GM23338 (cell line): ENCODE measurements at regions not wholly inside any gene's neighbourhood (a gene's known extent, or its start where the extent isn't known, plus 50 kb on each side); places are given as distances from the start of the nearest gene placed in this dataset.

Experiments used
- CREB1 ChIP-seq: fragments of 250-450 bp; sonication (Bioruptor Pico); IDR thresholded peaks from 2 replicates; pipeline ENCODE4 v1.5.0; 2020; ENCODE audit warnings: low read depth, mild to moderate bottlenecking, moderate library complexity
- EZH2 ChIP-seq: fragments of 200-600 bp; sonication (generic); IDR thresholded peaks from one replicate; pipeline ENCODE4 v1.8.0; 2017; ENCODE audit warnings: antibody characterized with exemption, mild to moderate bottlenecking, low read depth; ENCODE audit not compliant: unreplicated experiment
- EZH2phosphoT487 ChIP-seq: fragments of 200-600 bp; sonication (generic); IDR thresholded peaks from one replicate; pipeline ENCODE4 v1.8.1; 2018; ENCODE audit warnings: antibody characterized with exemption; ENCODE audit not compliant: unreplicated experiment
- JUNB ChIP-seq: IDR thresholded peaks from one replicate; pipeline ENCODE4 v1.6.1; 2016; ENCODE audit warnings: antibody characterized with exemption; ENCODE audit not compliant: unreplicated experiment
- NANOG ChIP-seq: IDR thresholded peaks from 2 replicates; pipeline ENCODE4 v1.6.1; 2016; ENCODE audit warnings: antibody characterized with exemption, borderline replicate concordance
- POLR2AphosphoS5 ChIP-seq: IDR thresholded peaks from 2 replicates; pipeline ENCODE4 v1.6.1; 2016; ENCODE audit warnings: antibody characterized with exemption, low read depth
- STAT1 ChIP-seq: IDR thresholded peaks from one replicate; pipeline ENCODE4 v1.6.1; 2016; ENCODE audit warnings: antibody characterized with exemption; ENCODE audit not compliant: unreplicated experiment
- ZNF331 ChIP-seq: fragments of 250-450 bp; sonication (Bioruptor Pico); IDR thresholded peaks from 2 replicates; pipeline ENCODE4 v1.5.0; 2020; ENCODE audit warnings: low read depth, mild to moderate bottlenecking, moderate library complexity
- TF ChIP-seq, protein P1 (sequence below): fragments of 250-450 bp; sonication (Bioruptor Pico); IDR thresholded peaks from 2 replicates; pipeline ENCODE4 v1.5.0; 2020; ENCODE audit warnings: mild to moderate bottlenecking, moderate library complexity
- TF ChIP-seq, protein P2 (sequence below), 2 experiments: fragments of 200-600 bp in 1 of 2; sonication (generic) in 1 of 2; conservative IDR thresholded peaks; 2 replicates each; pipeline versions ENCODE4 v1.5.1 to v1.6.1; 2016 to 2017; ENCODE audit warnings: antibody characterized with exemption in 2 of 2, low read depth in 2 of 2, mild to moderate bottlenecking in 2 of 2, moderate library complexity in 1 of 2
- TF ChIP-seq, protein P3 (sequence below): IDR thresholded peaks from one replicate; pipeline ENCODE4 v1.6.1; 2018; ENCODE audit warnings: antibody characterized with exemption; ENCODE audit not compliant: unreplicated experiment

DNA sequence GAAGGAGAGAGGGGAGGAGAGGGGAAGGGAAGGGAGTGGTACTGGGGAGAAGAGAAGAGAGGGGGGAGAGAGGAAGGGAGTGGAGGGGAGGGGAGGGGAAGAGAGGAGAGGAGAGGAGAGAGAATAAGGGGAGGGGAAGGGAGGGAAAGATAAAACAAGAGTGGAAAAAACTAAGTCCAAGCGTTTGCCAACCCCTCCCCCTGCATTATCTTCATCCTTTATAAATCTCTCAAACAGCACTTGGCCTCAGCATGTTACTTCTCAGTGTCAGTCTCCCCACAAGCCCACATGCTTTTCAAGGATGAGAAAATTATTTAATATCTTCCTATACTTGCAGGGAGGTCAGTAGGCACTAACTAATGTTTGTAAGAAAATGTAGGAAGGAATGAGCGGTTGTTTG lies 204.5 kb downstream of the LSM5 start:
- TF ChIP-seq, protein P1, sequence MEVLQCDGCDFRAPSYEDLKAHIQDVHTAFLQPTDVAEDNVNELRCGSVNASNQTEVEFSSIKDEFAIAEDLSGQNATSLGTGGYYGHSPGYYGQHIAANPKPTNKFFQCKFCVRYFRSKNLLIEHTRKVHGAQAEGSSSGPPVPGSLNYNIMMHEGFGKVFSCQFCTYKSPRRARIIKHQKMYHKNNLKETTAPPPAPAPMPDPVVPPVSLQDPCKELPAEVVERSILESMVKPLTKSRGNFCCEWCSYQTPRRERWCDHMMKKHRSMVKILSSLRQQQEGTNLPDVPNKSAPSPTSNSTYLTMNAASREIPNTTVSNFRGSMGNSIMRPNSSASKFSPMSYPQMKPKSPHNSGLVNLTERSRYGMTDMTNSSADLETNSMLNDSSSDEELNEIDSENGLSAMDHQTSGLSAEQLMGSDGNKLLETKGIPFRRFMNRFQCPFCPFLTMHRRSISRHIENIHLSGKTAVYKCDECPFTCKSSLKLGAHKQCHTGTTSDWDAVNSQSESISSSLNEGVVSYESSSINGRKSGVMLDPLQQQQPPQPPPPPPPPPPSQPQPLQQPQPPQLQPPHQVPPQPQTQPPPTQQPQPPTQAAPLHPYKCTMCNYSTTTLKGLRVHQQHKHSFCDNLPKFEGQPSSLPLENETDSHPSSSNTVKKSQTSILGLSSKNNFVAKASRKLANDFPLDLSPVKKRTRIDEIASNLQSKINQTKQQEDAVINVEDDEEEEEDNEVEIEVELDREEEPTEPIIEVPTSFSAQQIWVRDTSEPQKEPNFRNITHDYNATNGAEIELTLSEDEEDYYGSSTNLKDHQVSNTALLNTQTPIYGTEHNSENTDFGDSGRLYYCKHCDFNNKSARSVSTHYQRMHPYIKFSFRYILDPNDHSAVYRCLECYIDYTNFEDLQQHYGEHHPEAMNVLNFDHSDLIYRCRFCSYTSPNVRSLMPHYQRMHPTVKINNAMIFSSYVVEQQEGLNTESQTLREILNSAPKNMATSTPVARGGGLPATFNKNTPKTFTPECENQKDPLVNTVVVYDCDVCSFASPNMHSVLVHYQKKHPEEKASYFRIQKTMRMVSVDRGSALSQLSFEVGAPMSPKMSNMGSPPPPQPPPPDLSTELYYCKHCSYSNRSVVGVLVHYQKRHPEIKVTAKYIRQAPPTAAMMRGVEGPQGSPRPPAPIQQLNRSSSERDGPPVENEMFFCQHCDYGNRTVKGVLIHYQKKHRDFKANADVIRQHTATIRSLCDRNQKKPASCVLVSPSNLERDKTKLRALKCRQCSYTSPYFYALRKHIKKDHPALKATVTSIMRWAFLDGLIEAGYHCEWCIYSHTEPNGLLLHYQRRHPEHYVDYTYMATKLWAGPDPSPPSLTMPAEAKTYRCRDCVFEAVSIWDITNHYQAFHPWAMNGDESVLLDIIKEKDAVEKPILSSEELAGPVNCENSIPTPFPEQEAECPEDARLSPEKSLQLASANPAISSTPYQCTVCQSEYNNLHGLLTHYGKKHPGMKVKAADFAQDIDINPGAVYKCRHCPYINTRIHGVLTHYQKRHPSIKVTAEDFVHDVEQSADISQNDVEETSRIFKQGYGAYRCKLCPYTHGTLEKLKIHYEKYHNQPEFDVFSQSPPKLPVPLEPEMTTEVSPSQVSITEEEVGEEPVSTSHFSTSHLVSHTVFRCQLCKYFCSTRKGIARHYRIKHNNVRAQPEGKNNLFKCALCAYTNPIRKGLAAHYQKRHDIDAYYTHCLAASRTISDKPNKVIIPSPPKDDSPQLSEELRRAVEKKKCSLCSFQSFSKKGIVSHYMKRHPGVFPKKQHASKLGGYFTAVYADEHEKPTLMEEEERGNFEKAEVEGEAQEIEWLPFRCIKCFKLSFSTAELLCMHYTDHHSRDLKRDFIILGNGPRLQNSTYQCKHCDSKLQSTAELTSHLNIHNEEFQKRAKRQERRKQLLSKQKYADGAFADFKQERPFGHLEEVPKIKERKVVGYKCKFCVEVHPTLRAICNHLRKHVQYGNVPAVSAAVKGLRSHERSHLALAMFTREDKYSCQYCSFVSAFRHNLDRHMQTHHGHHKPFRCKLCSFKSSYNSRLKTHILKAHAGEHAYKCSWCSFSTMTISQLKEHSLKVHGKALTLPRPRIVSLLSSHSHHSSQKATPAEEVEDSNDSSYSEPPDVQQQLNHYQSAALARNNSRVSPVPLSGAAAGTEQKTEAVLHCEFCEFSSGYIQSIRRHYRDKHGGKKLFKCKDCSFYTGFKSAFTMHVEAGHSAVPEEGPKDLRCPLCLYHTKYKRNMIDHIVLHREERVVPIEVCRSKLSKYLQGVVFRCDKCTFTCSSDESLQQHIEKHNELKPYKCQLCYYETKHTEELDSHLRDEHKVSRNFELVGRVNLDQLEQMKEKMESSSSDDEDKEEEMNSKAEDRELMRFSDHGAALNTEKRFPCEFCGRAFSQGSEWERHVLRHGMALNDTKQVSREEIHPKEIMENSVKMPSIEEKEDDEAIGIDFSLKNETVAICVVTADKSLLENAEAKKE (CRISPR knock-in tag), result no peak
- TF ChIP-seq, protein P2, sequence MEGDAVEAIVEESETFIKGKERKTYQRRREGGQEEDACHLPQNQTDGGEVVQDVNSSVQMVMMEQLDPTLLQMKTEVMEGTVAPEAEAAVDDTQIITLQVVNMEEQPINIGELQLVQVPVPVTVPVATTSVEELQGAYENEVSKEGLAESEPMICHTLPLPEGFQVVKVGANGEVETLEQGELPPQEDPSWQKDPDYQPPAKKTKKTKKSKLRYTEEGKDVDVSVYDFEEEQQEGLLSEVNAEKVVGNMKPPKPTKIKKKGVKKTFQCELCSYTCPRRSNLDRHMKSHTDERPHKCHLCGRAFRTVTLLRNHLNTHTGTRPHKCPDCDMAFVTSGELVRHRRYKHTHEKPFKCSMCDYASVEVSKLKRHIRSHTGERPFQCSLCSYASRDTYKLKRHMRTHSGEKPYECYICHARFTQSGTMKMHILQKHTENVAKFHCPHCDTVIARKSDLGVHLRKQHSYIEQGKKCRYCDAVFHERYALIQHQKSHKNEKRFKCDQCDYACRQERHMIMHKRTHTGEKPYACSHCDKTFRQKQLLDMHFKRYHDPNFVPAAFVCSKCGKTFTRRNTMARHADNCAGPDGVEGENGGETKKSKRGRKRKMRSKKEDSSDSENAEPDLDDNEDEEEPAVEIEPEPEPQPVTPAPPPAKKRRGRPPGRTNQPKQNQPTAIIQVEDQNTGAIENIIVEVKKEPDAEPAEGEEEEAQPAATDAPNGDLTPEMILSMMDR (conservative IDR thresholded peaks at IDR 0.05; ENCODE audit: low read depth in 2 of 2), result no peak
- TF ChIP-seq JUNB (no peak), EZH2 (no peak), STAT1 (no peak), POLR2AphosphoS5 (no peak), EZH2phosphoT487 (no peak), CREB1 (CRISPR knock-in tag) (no peak), ZNF331 (CRISPR knock-in tag) (no peak), NANOG (no peak)
- TF ChIP-seq, protein P3, sequence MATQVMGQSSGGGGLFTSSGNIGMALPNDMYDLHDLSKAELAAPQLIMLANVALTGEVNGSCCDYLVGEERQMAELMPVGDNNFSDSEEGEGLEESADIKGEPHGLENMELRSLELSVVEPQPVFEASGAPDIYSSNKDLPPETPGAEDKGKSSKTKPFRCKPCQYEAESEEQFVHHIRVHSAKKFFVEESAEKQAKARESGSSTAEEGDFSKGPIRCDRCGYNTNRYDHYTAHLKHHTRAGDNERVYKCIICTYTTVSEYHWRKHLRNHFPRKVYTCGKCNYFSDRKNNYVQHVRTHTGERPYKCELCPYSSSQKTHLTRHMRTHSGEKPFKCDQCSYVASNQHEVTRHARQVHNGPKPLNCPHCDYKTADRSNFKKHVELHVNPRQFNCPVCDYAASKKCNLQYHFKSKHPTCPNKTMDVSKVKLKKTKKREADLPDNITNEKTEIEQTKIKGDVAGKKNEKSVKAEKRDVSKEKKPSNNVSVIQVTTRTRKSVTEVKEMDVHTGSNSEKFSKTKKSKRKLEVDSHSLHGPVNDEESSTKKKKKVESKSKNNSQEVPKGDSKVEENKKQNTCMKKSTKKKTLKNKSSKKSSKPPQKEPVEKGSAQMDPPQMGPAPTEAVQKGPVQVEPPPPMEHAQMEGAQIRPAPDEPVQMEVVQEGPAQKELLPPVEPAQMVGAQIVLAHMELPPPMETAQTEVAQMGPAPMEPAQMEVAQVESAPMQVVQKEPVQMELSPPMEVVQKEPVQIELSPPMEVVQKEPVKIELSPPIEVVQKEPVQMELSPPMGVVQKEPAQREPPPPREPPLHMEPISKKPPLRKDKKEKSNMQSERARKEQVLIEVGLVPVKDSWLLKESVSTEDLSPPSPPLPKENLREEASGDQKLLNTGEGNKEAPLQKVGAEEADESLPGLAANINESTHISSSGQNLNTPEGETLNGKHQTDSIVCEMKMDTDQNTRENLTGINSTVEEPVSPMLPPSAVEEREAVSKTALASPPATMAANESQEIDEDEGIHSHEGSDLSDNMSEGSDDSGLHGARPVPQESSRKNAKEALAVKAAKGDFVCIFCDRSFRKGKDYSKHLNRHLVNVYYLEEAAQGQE, result no peak
